D721Med (cell line): ENCODE measurements at regions not wholly inside any gene's neighbourhood (a gene's known extent, or its start where the extent isn't known, plus 50 kb on each side); places are given as distances from the start of the nearest gene placed in this dataset.
"Not testable (repeated sequence)": the region's sequence is repeated elsewhere in the genome, so short reads cannot be mapped to it uniquely, and the experiment has no call there.

Experiments
- DNase-seq: peaks from one replicate; pipeline ENCODE4 v3.0.0; 2011; ENCODE audit warnings: low spot score; ENCODE audit not compliant: insufficient read length
- FAIRE-seq: peaks from 2 replicates; lab custom pipeline; 2011; peaks lifted over from hg19 to GRCh38; lab: Jason Lieb, UNC
- CTCF ChIP-seq: IDR thresholded peaks from 2 replicates; pipeline ENCODE4 v1.5.1; 2012; ENCODE audit warnings: mild to moderate bottlenecking, control low read depth; ENCODE audit not compliant: insufficient read depth; ENCODE audit errors: missing control alignments

DNA sequence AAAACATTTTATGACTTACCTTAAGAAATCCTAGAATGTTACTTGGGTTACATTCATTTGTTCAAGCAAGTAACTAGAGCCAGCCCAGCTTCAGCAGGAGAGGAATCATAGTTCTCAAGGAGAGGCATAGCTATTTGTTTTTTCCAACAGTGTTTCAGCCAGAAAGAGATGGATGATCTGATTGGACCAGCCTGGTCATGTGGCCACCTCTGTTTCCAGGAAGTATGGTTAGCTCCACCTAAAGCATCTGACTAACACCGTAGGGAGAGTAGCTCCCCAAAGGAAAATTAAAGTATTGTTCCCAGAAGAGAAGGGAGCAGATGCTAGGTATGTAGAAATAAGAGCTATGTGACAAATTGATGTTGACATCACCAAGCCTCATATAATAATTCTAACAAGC, 417.1 kb downstream of the TAFA4 start:
- FAIRE-seq (no peak), DNase-seq (no peak)
- no peak for TF ChIP-seq CTCF

DNA sequence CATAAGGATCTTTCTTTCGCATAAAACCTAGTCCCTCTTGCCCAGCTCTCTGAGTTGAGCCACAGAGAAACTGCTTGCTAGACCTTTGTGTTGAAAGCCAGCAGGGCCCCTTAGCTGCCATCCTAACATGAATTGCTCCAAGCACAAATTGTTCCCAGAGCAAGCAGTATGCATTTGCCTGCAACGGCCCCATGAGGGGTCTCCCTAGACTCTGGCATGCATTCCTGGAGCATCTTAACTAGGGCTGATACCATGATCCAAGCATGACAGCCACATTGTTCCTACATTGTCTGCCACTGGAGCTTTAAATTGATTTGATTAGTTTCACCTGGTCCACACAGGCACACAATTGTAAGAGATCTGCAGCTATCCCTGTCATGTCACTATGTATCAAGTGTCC, 428.1 kb downstream of the TAFA4 start:
- TF ChIP-seq CTCF = no peak
- FAIRE-seq (no peak), DNase-seq (no peak)

GRCh38 chr3:68485845-68486244, 446.5 kb downstream of the TAFA4 start:
- FAIRE-seq = not testable (repeated sequence)

DNA sequence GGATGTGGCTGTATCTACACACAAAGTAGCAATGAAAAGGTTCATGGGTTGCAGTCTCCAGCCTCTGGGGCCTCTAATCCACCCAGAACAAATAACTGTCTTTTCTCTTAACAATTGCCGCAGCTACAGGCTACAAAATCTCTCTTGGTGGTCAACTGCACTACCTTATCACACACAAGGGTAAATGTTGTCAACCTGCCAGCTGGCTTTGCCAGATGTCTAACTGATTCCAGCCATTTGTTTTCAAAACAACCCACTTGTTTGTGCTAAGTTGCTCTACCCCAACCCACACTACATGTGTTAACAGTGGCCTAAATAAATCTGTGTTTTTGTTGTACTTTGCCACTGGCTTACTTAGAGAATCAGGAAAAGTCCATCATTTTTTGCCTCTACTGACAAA, 447.3 kb downstream of the TAFA4 start:
- no peak for DNase-seq
- TF ChIP-seq CTCF = no peak

More at GRCh38 chr3:68485845-68486244, 446.5 kb downstream of the TAFA4 start:
- DNase-seq = not testable (repeated sequence)

GRCh38 chr3:68483601-68484000, 448.7 kb downstream of the TAFA4 start:
- no peak for DNase-seq
- FAIRE-seq = no peak

More for the DNA sequence above, 447.3 kb downstream of the TAFA4 start:
- FAIRE-seq = no peak

DNA sequence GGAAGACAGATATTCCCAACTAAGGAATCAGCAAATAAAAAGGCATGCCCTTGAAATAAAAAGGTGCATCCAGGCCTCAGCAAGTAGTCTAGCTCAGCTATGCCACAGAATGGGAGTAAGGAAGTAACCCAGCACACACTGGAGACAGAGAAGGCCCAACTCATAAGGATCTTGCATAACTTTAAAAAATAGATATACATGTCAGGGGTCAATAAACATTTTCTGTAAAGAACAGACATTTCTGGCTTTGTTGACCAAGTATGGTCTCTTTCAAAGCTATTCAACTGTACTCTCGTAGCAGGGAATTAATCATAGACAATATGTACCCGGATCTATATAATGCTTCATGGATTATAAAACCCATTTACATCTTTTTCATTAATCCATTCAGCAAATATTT, 449.3 kb downstream of the TAFA4 start:
- peak; percentile 91 for FAIRE-seq
- no peak for TF ChIP-seq CTCF

More at GRCh38 chr3:68483601-68484000, 448.7 kb downstream of the TAFA4 start:
- TF ChIP-seq CTCF = no peak

DNA sequence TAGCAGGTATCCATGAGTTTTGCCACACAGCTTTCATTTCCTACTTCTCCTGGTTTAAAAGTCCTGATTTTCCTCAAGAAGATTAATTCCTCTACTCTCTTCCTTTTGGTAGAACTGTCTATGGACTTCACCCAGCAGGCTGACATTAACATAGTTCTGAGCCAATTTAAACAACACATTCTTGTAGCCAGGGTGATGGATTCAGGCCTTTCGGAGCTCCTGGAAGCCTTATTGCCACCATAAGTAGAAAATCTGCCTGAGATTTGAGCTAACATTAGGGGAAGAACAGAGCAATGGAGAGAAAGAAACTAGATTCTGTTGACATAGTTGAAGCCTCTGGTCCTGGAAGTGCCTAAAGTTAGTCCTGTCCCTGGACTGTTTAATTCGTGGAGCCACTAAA, 449.8 kb downstream of the TAFA4 start:
- no peak for DNase-seq
- TF ChIP-seq CTCF = no peak
- FAIRE-seq = no peak

More for the DNA sequence above, 449.3 kb downstream of the TAFA4 start:
- no peak for DNase-seq

GRCh38 chr3:68479779-68480178, 452.6 kb downstream of the TAFA4 start:
- DNase-seq (no peak), FAIRE-seq (no peak)
- TF ChIP-seq CTCF = no peak
